ENCODE measurements at regions not wholly inside any gene's neighbourhood (a gene's known extent, or its start where the extent isn't known, plus 50 kb on each side); places are given as distances from the start of the nearest gene placed in this dataset.

DNA sequence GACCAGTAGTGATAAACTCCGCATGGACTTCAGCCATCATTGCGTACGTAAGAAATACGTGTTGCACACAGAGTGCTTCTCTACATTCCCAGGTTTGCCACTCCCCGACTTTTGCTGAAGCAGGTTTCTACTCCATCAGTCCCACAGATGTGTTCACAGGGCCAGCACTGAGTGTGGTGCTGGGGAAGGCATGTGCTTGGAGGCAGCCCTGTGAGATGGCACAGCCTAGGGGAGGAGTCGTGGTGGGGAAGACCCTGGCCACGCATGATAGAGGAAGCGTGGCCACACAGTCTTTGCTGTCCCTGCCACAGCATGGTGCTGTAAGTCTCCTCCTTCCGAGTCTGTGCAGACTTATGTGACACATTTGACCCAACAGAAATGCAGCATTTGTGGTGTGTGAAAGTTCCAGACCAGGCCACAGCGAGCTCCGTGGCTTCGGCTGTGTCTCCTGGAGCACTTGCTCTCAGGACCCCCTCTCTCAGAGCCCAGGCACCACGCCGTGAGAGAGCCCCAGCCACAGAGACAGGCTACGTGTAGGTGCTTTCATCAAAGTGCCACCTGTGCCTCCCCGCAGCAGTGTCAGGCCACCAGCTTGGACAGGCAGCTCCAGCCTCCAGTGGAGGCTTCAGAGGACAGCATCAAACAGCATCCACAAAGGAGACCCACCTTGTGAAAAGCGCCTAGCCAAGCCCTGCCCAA is 197.8 kb downstream of the AUH start:
- TF ChIP-seq, protein P1, sequence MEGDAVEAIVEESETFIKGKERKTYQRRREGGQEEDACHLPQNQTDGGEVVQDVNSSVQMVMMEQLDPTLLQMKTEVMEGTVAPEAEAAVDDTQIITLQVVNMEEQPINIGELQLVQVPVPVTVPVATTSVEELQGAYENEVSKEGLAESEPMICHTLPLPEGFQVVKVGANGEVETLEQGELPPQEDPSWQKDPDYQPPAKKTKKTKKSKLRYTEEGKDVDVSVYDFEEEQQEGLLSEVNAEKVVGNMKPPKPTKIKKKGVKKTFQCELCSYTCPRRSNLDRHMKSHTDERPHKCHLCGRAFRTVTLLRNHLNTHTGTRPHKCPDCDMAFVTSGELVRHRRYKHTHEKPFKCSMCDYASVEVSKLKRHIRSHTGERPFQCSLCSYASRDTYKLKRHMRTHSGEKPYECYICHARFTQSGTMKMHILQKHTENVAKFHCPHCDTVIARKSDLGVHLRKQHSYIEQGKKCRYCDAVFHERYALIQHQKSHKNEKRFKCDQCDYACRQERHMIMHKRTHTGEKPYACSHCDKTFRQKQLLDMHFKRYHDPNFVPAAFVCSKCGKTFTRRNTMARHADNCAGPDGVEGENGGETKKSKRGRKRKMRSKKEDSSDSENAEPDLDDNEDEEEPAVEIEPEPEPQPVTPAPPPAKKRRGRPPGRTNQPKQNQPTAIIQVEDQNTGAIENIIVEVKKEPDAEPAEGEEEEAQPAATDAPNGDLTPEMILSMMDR (IDR thresholded peaks at IDR 0.05) = no peak
- TF ChIP-seq POLR2AphosphoS5 (IDR thresholded peaks at IDR 0.05) = no peak
- no peak for TF ChIP-seq POLR2A (IDR thresholded peaks at IDR 0.05)
- TF ChIP-seq EP300 (IDR thresholded peaks at IDR 0.05) = no peak
